ENCODE measurements at regions not wholly inside any gene's neighbourhood (a gene's known extent, or its start where the extent isn't known, plus 50 kb on each side); places are given as distances from the start of the nearest gene placed in this dataset.

- no peak for DNase-seq
These were observed 51.6 kb upstream of the NLRP1 start for GRCh38 chr17:5635949-5636348.

- no peak for DNase-seq
These were observed 54.3 kb upstream of the NLRP1 start for GRCh38 chr17:5638596-5638995.

GRCh38 chr17:5640726-5641125 is 56.4 kb upstream of the NLRP1 start:
- no peak for DNase-seq

DNA sequence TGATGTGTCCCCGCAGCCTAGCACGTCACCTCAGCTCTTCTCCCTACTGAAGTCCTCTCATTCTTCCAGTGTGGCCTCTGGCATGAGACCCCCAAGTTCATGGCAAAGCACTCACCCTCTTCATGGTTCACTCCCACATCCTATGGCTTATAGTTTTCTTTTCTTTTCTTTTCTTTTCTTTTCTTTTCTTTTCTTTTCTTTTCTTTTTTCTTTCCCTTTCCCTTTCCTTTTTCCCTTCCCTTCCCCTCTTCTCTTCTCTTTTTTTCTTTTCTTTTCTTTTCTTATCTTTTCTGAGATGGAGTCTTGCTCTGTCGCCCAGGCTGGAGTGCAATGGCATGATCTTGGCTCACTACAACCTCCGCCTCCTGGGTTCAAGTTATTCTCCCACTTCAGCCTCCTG is 58.4 kb upstream of the NLRP1 start:
- no peak for DNase-seq

DNA sequence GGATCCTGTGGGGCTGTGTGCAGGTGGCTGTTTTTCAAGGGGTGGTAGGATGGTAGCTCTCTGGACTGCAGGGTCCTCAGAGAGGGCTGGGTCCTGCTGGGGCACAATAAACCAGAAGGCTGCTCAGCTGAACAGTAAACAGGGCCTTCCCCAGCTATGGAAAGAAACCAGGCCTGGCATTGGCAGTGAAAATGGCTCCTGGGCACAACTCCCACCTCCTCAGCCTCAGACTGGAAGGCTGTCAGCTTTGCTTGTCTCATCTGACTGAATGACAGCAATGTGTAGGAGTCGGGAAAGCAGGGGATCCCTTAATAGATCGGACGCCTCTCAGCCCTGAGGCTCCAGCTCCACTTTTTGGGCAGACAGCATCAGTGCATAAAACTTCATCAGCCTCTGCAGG is 59.8 kb upstream of the NLRP1 start:
- DNase-seq, result no peak

- no peak for DNase-seq
These were observed 67.0 kb upstream of the NLRP1 start for GRCh38 chr17:5651348-5651747.

GRCh38 chr17:5661491-5662125 is 77.3 kb upstream of the NLRP1 start:
- DNase-seq, result no peak

- DNase-seq, result no peak
These were observed 78.2 kb upstream of the NLRP1 start for GRCh38 chr17:5662409-5663085.

GRCh38 chr17:5665164-5665563 is 80.9 kb upstream of the NLRP1 start:
- DNase-seq, result no peak

GRCh38 chr17:5667871-5668270 is 83.6 kb upstream of the NLRP1 start:
- DNase-seq, result no peak

GRCh38 chr17:5668557-5669138 is 84.3 kb upstream of the NLRP1 start:
- no peak for DNase-seq

GRCh38 chr17:5669191-5669590 is 84.9 kb upstream of the NLRP1 start:
- no peak for DNase-seq

DNA sequence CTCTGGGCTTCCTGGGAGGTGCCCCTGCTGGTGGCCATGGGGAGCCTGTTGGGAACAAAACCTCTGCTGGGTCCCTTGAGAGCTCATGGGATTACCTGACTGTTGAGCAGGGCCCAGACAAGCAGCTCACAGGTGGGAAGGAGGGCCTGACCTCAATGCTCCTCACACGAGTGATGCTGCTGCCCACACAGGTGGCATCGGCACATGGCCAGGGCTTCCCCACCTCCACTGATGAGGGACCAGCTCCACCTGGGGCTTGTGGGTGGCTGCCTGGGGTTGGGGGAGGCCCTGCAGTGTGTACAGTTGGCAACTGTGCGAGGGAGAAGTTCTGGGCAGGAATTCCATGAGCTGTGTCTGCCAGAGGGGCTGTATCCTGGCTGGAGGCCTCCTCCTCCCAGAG is 87.8 kb upstream of the NLRP1 start:
- DNase-seq, result no peak

- no peak for DNase-seq
These were observed 88.6 kb upstream of the NLRP1 start for GRCh38 chr17:5672815-5673430.

DNA sequence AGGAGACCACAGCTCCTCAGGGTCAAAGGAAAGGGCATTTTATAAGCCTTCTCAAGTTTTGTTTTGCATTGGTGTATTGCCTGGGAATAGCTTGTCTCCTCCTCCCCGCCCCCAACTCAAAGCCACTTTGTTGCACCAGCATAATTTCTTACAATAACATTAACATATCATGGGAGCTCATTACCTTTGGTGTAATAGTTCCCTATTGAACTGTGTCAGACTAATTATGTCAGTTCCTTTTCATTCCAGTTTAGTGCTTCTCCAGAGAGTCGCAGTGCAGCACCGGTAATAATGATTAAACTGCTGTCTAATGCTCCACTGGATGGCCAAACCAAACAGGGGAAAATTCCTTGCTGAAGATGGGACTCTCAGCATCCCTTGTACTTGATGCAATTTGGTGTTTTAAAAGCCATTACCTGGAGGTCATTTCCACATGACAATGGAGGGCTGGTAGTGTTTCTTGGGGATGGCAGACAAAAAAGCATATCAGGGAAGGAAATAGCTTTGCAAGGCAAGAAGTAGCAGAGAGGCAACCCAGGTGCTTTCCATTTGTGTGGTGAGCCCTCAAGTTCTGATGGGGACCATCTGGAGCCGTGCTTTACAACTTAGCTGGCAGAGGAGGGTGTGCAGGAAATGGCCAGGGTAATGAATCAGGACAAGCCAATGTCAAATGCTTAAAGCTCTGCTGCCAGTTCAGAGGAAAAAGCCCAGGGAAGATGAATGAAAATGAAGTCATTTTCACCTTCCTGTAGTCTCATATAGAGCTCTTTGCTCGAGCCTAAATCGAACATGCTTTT is 91.5 kb upstream of the NLRP1 start:
- DNase-seq, result no peak

DNA sequence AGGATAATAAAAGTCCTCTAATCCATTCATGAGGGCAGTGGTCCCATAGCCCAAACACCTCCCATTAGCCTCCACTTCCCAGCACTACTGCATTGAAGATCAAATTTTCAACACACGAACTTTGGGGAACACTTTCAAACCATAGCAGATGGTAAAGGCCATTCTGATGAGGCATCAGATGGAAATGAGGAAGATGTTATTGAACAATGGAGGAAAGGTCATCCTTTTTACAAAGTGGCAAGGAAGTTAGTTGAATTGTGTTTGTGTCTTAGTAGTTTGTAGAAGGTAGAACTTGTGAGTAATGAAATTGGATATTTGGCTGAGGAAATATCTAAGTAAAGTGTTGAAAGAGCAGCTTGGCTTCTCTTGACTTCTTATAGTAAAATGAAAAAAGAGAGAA is 93.3 kb upstream of the NLRP1 start:
- no peak for DNase-seq

DNA sequence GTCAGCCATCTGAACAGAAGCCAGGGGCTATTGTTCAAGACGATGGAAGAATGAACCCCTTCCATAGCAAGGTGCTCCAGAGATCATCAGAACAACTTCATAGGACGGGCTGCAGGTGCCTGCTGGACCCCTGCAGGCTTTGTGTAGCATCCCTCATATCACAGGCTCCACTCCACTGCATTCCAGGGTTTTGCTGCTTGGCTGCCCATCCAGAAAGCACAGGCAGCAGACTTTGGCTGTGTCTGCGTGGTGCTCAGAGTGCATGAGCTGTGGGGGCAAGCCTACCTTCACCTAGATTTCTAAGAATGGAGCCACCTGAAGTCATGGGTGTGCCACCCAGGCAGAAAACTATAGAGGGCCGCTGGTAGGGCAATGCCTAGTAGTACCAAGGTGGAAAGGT is 93.9 kb upstream of the NLRP1 start:
- DNase-seq, result no peak

- no peak for DNase-seq
These were observed 96.5 kb upstream of the NLRP1 start for GRCh38 chr17:5680766-5681165.

DNA sequence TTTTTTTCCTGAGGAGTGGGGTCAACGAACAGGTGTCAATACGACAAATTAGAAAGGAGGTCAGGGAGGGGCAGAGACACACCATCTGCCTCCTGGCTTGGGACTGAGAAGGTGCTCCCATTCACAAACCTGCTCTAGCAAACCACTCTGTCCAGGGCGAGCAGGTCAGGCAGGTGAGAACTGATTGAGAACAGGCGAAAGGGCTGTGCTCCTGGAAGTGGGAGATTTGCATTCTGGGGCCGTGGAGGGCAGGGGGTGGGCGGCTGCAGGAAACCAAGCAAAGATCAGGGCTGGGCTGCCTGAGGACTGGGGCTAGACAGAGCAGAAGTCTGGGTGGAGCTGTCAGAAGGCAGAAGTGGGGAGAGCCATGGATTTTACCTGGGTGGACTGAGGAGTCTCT is 98.9 kb upstream of the NLRP1 start:
- DNase-seq, result no peak

- no peak for DNase-seq
These were observed 101.8 kb upstream of the NLRP1 start for GRCh38 chr17:5686074-5686635.

DNA sequence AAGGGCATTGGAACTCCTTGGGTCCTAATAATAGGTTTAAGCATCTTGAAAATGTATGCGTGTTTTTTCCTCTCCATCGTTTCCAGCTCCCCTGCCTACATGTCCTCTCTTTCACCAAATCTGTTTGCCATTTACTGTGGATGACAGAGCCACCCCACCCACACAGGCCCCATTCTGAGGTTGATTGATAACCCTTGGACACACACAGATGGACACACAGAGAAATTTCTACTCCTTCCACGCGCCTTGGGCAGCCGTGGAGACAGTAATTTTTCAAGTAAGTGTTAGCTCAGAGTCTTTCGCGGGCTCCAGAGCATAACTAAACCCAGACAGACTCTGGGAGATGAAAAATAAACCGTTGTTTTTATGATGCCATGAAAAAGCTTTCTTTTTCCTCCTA is 103.3 kb upstream of the NLRP1 start:
- no peak for DNase-seq

DNA sequence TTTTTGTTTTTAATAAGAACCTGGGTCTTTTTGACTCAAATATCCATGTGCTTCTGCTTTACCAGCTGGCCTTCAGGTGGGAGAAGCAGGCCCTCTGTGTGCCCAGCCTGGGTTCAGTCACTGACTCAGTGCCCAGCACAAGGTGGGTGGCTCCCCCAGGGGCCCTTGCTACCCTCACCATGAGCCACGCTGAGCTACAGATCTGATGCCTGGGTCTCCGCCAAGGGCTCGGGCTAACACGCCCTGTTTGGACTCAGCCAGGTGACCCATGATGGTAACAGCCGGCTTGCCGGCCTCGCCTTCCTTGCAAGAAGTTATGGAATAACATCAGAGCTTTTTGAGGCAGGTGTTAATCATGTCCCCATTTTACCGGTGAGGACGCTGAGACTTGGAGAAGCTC is 109.5 kb upstream of the NLRP1 start:
- DNase-seq, result no peak

DNA sequence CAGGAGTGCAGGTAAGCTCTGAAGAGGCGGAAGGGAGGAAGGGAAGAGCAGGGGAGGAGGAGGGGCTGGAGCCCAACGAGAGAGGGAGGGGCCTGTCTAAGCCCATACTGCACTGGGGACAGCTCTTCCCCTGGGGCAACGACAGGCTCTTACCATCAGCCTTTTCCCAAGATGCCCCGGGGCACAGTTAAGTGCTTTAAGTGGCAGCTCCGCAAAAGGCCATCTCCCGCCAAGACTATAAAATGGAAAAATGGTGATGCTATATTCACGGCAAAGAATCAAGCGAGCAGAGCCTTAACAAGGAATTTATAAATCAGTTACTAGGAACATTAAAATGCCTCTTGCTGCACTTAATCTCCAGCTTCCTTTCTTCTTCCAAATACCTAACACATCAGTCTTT is 110.2 kb upstream of the NLRP1 start:
- no peak for DNase-seq

Measured in stimulated activated CD4-positive, alpha-beta T cell treated with anti-CD3 and anti-CD28 coated beads, Interleukin-4, amount 100 ng/mL, for 24 hours (primary cell).